Lung (tissue), 11 donors: ENCODE measurements at regions not wholly inside any gene's neighbourhood (a gene's known extent, or its start where the extent isn't known, plus 50 kb on each side); places are given as distances from the start of the nearest gene placed in this dataset.

ENCODE experiments used
- ATAC-seq: fragments of 200-7000 bp; cut with Tn5 transposase; one replicate; pipeline ENCODE4 v1.9.1; 2020; ENCODE audit warnings: moderate number of reproducible peaks; ENCODE audit not compliant: insufficient read depth, low FRiP score
- DNase-seq, 3 donors: peaks; one replicate each; pipeline ENCODE4 v3.0.0-alpha.2; 2013 to 2017
- H3K27ac ChIP-seq, 2 donors: one replicate each; pipeline ENCODE4 v1.5.1; 2013; ENCODE audit warnings: mild to moderate bottlenecking in 2 of 2, moderate library complexity in 2 of 2, control low read depth in 1 of 2, inconsistent platforms in 1 of 2, low read depth in 1 of 2, low read length in 1 of 2
- H3K27me3 ChIP-seq, 3 donors: one replicate each; pipeline ENCODE4 v1.5.1; 2013; ENCODE audit warnings: low read length in 2 of 3; ENCODE audit not compliant: control insufficient read depth in 3 of 3, insufficient read depth in 3 of 3
- H3K36me3 ChIP-seq, 4 donors: one replicate each; pipeline ENCODE4 v1.5.1; 2013; ENCODE audit warnings: low read length in 4 of 4, mild to moderate bottlenecking in 1 of 4, moderate library complexity in 1 of 4; ENCODE audit not compliant: control insufficient read depth in 4 of 4, insufficient read depth in 4 of 4
- H3K4me1 ChIP-seq, 5 donors: one replicate each; pipeline ENCODE4 v1.5.1; 2013; ENCODE audit warnings: low read length in 5 of 5, mild to moderate bottlenecking in 2 of 5, moderate library complexity in 1 of 5; ENCODE audit not compliant: control insufficient read depth in 5 of 5, insufficient read depth in 5 of 5
- H3K4me3 ChIP-seq: one replicate; pipeline ENCODE4 v1.5.1; 2013; ENCODE audit warnings: mild to moderate bottlenecking, control low read depth, moderate library complexity
- H3K9ac ChIP-seq, 2 donors: one replicate each; pipeline ENCODE4 v1.5.1; 2013; ENCODE audit warnings: low read length in 2 of 2, control low read depth in 1 of 2; ENCODE audit not compliant: insufficient read depth in 1 of 2
- H3K9me3 ChIP-seq, 4 donors: one replicate each; pipeline ENCODE4 v1.5.1; 2013; ENCODE audit warnings: low read length in 3 of 4, mild to moderate bottlenecking in 1 of 4, moderate library complexity in 1 of 4; ENCODE audit not compliant: control insufficient read depth in 4 of 4, insufficient read depth in 3 of 4
- WGBS, 2 donors: extraction: QIAGEN DNeasy Blood & Tissue Kit; methylation state at CpG; one replicate each; pipeline ENCODE4 v1.1.7; 2013; 5-methylcytosine and 5-hydroxymethylcytosine counted together
- TF ChIP-seq, protein P1 (sequence below): IDR thresholded peaks from 2 replicates; pipeline ENCODE4 v1.5.1; 2012; ENCODE audit warnings: mild to moderate bottlenecking; ENCODE audit errors: control extremely low read depth, extremely low read depth
- donor health status: control.
- donor health status: control.
- donor health status: Bipolar disorder and iron deficiency.
- donor health status: healthy.
- donor health status: DM: yes; HTN: yes; CAD: no.

GRCh38 chr5:165135565-165135964 is 1630.1 kb downstream of the MAT2B start:
- no peak overlapping the region for H3K9ac ChIP-seq
- H3K27me3 ChIP-seq, result no peaks in the 10 kb centered on the region
- peaks cover 0 to 5% (median 0%) of the 10 kb centered on the region in 5 donors for H3K4me1 ChIP-seq
- no peak overlapping the region for H3K27ac ChIP-seq
- H3K36me3 ChIP-seq, result no peaks in the 10 kb centered on the region
- H3K4me3 ChIP-seq, result no peak overlapping the region
- WGBS, 2 donors, result 41 to 75% methylated on average over 1 of the region's 1 CpG
- no peaks in the 10 kb centered on the region for H3K9me3 ChIP-seq
- TF ChIP-seq, protein P1, sequence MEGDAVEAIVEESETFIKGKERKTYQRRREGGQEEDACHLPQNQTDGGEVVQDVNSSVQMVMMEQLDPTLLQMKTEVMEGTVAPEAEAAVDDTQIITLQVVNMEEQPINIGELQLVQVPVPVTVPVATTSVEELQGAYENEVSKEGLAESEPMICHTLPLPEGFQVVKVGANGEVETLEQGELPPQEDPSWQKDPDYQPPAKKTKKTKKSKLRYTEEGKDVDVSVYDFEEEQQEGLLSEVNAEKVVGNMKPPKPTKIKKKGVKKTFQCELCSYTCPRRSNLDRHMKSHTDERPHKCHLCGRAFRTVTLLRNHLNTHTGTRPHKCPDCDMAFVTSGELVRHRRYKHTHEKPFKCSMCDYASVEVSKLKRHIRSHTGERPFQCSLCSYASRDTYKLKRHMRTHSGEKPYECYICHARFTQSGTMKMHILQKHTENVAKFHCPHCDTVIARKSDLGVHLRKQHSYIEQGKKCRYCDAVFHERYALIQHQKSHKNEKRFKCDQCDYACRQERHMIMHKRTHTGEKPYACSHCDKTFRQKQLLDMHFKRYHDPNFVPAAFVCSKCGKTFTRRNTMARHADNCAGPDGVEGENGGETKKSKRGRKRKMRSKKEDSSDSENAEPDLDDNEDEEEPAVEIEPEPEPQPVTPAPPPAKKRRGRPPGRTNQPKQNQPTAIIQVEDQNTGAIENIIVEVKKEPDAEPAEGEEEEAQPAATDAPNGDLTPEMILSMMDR, result no peak
- ATAC-seq (no peak), DNase-seq (no peak)

DNA sequence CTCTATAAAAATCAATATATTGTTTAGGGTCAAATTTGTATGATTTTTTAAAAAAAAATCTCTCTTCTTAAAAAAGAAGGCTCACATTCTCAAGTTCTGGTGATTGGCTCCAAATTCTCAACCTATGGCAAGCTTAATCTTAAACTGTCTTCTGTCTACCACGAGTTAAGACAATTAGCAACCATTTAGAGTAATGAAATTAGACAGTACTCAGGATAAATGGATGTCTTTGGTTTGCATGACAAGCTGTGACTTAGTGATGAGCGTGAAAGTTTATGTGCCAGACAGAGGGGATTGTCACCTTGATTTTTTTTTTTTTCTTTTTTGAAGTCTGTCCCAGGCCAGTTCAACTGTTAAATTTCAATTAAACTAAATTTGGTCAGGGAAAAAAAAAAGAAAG is 1632.3 kb downstream of the MAT2B start:
- TF ChIP-seq, protein P1, result no peak
- H3K4me3 ChIP-seq, result no peak overlapping the region
- ATAC-seq (no peak), DNase-seq (no peak)
- no peaks in the 10 kb centered on the region for H3K9me3 ChIP-seq
- no peaks in the 10 kb centered on the region for H3K27me3 ChIP-seq
- 55 to 73% methylated on average over 2 of the region's 2 CpGs for WGBS, 2 donors
- no peak overlapping the region for H3K27ac ChIP-seq
- H3K4me1 ChIP-seq, result peaks cover 0 to 5% (median 0%) of the 10 kb centered on the region in 5 donors
- H3K9ac ChIP-seq, result no peak overlapping the region
- no peaks in the 10 kb centered on the region for H3K36me3 ChIP-seq

- Histone ChIP-seq H3K9ac (peak overlapping the region in 1 of 2 donors; percentile 71), H3K27ac (no peak overlapping the region), H3K36me3 (no peaks in the 10 kb centered on the region), H3K27me3 (no peaks in the 10 kb centered on the region), H3K4me1 (peaks cover 0 to 5% (median 0%) of the 10 kb centered on the region in 5 donors), H3K9me3 (no peaks in the 10 kb centered on the region), H3K4me3 (no peak overlapping the region)
- WGBS, 2 donors, result 63 to 77% methylated on average over 7 of the region's 7 CpGs
- ATAC-seq (no peak), DNase-seq (peak in 1 of 3 donors; percentile 24)
- TF ChIP-seq, protein P1, result no peak
These were observed 1632.8 kb downstream of the MAT2B start for GRCh38 chr5:165138236-165138635.

GRCh38 chr5:165139262-165139661 is 1633.8 kb downstream of the MAT2B start:
- Histone ChIP-seq H3K36me3 (no peaks in the 10 kb centered on the region), H3K4me1 (peaks cover 0 to 5% (median 0%) of the 10 kb centered on the region in 5 donors), H3K27ac (no peak overlapping the region), H3K9me3 (no peaks in the 10 kb centered on the region), H3K4me3 (no peak overlapping the region), H3K27me3 (no peaks in the 10 kb centered on the region), H3K9ac (no peak overlapping the region)
- DNase-seq, result no peak
- ATAC-seq, result no peak
- WGBS, 2 donors, result 32 to 57% methylated on average over 3 of the region's 3 CpGs
- TF ChIP-seq, protein P1, result no peak
